ENCODE measurements at regions not wholly inside any gene's neighbourhood (a gene's known extent, or its start where the extent isn't known, plus 50 kb on each side); places are given as distances from the start of the nearest gene placed in this dataset.

DNA sequence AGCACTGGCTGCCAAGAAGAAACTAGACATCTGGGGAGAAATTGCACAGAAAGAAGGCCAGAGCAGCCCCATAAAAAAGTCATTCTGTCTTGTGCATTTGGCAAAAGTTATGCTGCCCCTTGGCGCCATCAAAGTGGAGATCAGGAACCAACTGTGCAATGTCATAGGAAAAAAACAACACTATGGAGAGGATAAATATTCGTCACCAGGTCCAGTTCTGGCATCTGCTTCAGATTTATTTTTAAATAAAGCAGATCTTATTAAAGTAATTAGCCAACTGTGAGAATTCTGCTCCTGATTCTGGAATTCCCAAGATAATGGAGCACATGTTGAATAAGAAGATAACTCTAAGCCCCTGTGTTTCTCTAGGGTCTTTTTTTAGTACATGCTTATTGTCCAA lies 500.0 kb upstream of the IL12A start:
- no peak overlapping the region for H3K4me2 ChIP-seq
- H4K20me1 ChIP-seq (ENCODE audit: insufficient read depth), result no peaks in the 10 kb centered on the region
- H3K79me2 ChIP-seq (ENCODE audit: insufficient read depth, low read depth), result no peaks in the 10 kb centered on the region
- TF ChIP-seq, protein P1, sequence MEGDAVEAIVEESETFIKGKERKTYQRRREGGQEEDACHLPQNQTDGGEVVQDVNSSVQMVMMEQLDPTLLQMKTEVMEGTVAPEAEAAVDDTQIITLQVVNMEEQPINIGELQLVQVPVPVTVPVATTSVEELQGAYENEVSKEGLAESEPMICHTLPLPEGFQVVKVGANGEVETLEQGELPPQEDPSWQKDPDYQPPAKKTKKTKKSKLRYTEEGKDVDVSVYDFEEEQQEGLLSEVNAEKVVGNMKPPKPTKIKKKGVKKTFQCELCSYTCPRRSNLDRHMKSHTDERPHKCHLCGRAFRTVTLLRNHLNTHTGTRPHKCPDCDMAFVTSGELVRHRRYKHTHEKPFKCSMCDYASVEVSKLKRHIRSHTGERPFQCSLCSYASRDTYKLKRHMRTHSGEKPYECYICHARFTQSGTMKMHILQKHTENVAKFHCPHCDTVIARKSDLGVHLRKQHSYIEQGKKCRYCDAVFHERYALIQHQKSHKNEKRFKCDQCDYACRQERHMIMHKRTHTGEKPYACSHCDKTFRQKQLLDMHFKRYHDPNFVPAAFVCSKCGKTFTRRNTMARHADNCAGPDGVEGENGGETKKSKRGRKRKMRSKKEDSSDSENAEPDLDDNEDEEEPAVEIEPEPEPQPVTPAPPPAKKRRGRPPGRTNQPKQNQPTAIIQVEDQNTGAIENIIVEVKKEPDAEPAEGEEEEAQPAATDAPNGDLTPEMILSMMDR (conservative IDR thresholded peaks at IDR 0.05; ENCODE audit: low read depth, low read length), result no peak
- H2AFZ ChIP-seq (ENCODE audit: low read depth), result no peak overlapping the region
- H3K9ac ChIP-seq, result no peak overlapping the region
- H3K27ac ChIP-seq, result no peak overlapping the region
- H3K4me1 ChIP-seq (ENCODE audit: low read depth, poor library complexity, severe bottlenecking), result no peaks in the 10 kb centered on the region
- H3K4me3 ChIP-seq (IDR thresholded peaks at IDR 0.05; ENCODE audit: insufficient read depth, low read depth, low read length), result no peak overlapping the region
- H3K27me3 ChIP-seq (ENCODE audit: insufficient read depth, low read depth), result no peaks in the 10 kb centered on the region
- H3K36me3 ChIP-seq (ENCODE audit: insufficient read depth), result no peaks in the 10 kb centered on the region

DNA sequence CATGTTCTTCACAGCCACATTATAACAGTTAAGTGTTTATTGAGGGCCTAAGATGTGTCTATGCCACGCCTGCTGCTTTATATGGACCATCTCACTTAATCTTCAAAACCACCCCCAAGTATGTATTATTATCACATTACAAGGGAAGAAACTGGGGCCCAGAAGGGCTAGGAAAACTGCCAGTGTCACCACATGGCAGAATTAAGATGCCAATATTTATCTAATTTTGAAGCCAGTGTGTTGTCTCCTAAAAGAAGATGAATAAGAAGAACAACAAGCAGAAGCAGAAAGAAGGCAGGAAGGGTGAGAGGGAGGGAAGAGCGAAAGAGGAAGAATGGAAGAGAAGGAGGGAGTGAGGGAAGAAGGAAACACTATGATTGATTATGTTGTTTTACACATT lies 491.3 kb upstream of the IL12A start:
- Histone ChIP-seq H3K4me2 (no peak overlapping the region), H4K20me1 (ENCODE audit: insufficient read depth) (no peaks in the 10 kb centered on the region), H3K79me2 (ENCODE audit: insufficient read depth, low read depth) (no peaks in the 10 kb centered on the region), H3K4me1 (ENCODE audit: low read depth, poor library complexity, severe bottlenecking) (no peaks in the 10 kb centered on the region), H3K27me3 (ENCODE audit: insufficient read depth, low read depth) (no peaks in the 10 kb centered on the region), H3K27ac (no peak overlapping the region), H3K9ac (no peak overlapping the region), H2AFZ (ENCODE audit: low read depth) (no peak overlapping the region), H3K4me3 (IDR thresholded peaks at IDR 0.05; ENCODE audit: insufficient read depth, low read depth, low read length) (no peak overlapping the region), H3K36me3 (ENCODE audit: insufficient read depth) (no peaks in the 10 kb centered on the region)
- TF ChIP-seq, protein P1 (conservative IDR thresholded peaks at IDR 0.05; ENCODE audit: low read depth, low read length), result no peak

DNA sequence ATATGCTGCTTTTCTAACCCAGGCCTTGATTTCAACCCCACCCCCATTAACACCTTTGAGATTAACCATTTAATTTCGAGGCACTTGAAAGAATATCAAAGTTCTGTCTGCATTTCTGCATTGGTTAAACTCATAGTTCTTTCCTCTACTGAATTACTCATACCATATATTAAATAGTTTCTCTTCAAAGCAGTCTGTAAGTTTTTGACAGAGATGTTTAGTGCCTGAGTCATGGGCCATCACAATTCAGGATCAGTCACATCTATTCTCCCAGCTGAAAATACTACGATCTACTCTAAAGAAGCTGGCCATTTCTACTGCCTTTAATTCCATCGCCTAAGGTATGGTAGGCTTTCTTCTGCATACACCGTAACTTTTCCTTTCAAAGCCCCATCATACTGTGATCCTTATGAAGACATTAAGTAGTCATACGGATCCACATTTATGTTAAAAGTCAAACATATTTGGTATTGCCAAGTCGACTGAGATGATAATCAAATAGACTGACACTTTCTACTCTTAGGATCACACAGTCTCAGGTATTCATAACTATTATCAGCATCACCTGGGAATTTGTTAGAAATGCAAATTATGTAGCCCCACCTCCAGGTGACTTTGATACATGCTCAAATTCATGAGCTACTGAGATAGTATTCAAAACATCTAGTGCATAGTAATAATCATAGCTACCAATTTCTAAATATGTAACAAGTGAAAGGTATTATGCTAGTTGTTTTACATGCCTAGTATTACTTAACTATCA lies 489.4 kb upstream of the IL12A start:
- no peaks in the 10 kb centered on the region for H3K36me3 ChIP-seq (ENCODE audit: insufficient read depth)
- H3K4me1 ChIP-seq (ENCODE audit: low read depth, poor library complexity, severe bottlenecking), result no peaks in the 10 kb centered on the region
- H3K4me3 ChIP-seq (IDR thresholded peaks at IDR 0.05; ENCODE audit: insufficient read depth, low read depth, low read length), result no peak overlapping the region
- TF ChIP-seq, protein P1 (conservative IDR thresholded peaks at IDR 0.05; ENCODE audit: low read depth, low read length), result no peak
- H3K79me2 ChIP-seq (ENCODE audit: insufficient read depth, low read depth), result no peaks in the 10 kb centered on the region
- no peak overlapping the region for H3K4me2 ChIP-seq
- H3K27me3 ChIP-seq (ENCODE audit: insufficient read depth, low read depth), result no peaks in the 10 kb centered on the region
- no peaks in the 10 kb centered on the region for H4K20me1 ChIP-seq (ENCODE audit: insufficient read depth)
- H3K9ac ChIP-seq, result no peak overlapping the region
- H3K27ac ChIP-seq, result no peak overlapping the region
- no peak overlapping the region for H2AFZ ChIP-seq (ENCODE audit: low read depth)

DNA sequence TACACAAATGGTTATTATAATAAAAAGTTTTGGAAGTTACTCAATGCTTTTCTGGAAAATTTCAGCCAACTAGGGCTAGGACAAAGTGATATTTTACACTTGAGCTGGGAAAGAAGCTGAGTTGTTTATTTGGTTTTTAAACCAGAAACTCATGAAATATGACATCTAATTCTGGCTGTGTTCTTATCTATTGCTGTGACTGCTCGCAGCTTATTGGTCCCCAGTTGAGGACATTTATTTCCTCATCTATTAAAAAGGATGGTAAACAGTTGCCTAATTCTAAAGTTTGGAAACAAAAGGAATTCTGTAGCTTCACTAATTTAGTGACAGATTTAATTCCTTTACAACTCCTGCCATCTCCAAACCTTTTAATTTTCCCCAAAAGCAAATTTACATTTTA lies 487.6 kb upstream of the IL12A start:
- Histone ChIP-seq H3K36me3 (ENCODE audit: insufficient read depth) (no peaks in the 10 kb centered on the region), H2AFZ (ENCODE audit: low read depth) (no peak overlapping the region), H3K4me2 (no peak overlapping the region), H3K9ac (no peak overlapping the region), H3K27ac (no peak overlapping the region), H3K79me2 (ENCODE audit: insufficient read depth, low read depth) (no peaks in the 10 kb centered on the region), H3K4me1 (ENCODE audit: low read depth, poor library complexity, severe bottlenecking) (no peaks in the 10 kb centered on the region), H4K20me1 (ENCODE audit: insufficient read depth) (no peaks in the 10 kb centered on the region), H3K27me3 (ENCODE audit: insufficient read depth, low read depth) (no peaks in the 10 kb centered on the region), H3K4me3 (IDR thresholded peaks at IDR 0.05; ENCODE audit: insufficient read depth, low read depth, low read length) (no peak overlapping the region)
- TF ChIP-seq, protein P1 (conservative IDR thresholded peaks at IDR 0.05; ENCODE audit: low read depth, low read length), result no peak

All from KMS-11 (cell line).